GM11168 (cell line): ENCODE measurements at regions not wholly inside any gene's neighbourhood (a gene's known extent, or its start where the extent isn't known, plus 50 kb on each side); places are given as distances from the start of the nearest gene placed in this dataset.

Experiments used
- in situ Hi-C: fragments of 300-500 bp; cut with MboI; formaldehyde crosslinking; loops from one replicate; pipeline ENCODE4 v1.12.0; 2022; ENCODE audit warnings: low sequenced_read_pairs; ENCODE audit not compliant: unreplicated experiment

- in situ Hi-C loops, result no loop called here
These were observed 95.6 kb upstream of the NABP1 start for GRCh38 chr2:191582355-191582754.

- in situ Hi-C loops, result no loop called here
These were observed 86.9 kb upstream of the NABP1 start for GRCh38 chr2:191591025-191591424.

GRCh38 chr2:191593622-191594385 is 84.1 kb upstream of the NABP1 start:
- in situ Hi-C loops, result no loop called here

GRCh38 chr2:191597186-191597751 is 80.7 kb upstream of the NABP1 start:
- in situ Hi-C loops, result no loop called here

- in situ Hi-C loops, result no loop called here
These were observed 79.6 kb upstream of the NABP1 start for GRCh38 chr2:191598296-191598695.

- in situ Hi-C loops, result no loop called here
These were observed 76.9 kb upstream of the NABP1 start for GRCh38 chr2:191601060-191601459.

GRCh38 chr2:191604154-191604553 is 73.8 kb upstream of the NABP1 start:
- in situ Hi-C loops, result no loop called here

GRCh38 chr2:191607096-191607495 is 70.8 kb upstream of the NABP1 start:
- in situ Hi-C loops, result no loop called here

- in situ Hi-C loops, result no loop called here
These were observed 67.2 kb upstream of the NABP1 start for GRCh38 chr2:191610756-191611155.

GRCh38 chr2:191611614-191612013 is 66.3 kb upstream of the NABP1 start:
- in situ Hi-C loops, result no loop called here

- in situ Hi-C loops, result no loop called here
These were observed 65.4 kb upstream of the NABP1 start for GRCh38 chr2:191612496-191612895.

GRCh38 chr2:191614759-191615158 is 63.2 kb upstream of the NABP1 start:
- in situ Hi-C loops, result no loop called here

GRCh38 chr2:191615596-191615995 is 62.3 kb upstream of the NABP1 start:
- in situ Hi-C loops, result no loop called here

- in situ Hi-C loops, result no loop called here
These were observed 60.4 kb upstream of the NABP1 start for GRCh38 chr2:191617575-191617974.

- in situ Hi-C loops, result no loop called here
These were observed 59.7 kb upstream of the NABP1 start for GRCh38 chr2:191618046-191618780.

GRCh38 chr2:191618786-191619185 is 59.1 kb upstream of the NABP1 start:
- in situ Hi-C loops, result no loop called here

GRCh38 chr2:191620144-191620543 is 57.8 kb upstream of the NABP1 start:
- in situ Hi-C loops, result no loop called here

GRCh38 chr2:191622374-191623320 is 55.3 kb upstream of the NABP1 start:
- in situ Hi-C loops, result no loop called here

- in situ Hi-C loops, result no loop called here
These were observed 52.9 kb upstream of the NABP1 start for GRCh38 chr2:191625016-191625415.

GRCh38 chr2:191625446-191625845 is 52.5 kb upstream of the NABP1 start:
- in situ Hi-C loops, result no loop called here
